RWPE2 (cell line): ENCODE measurements at regions not wholly inside any gene's neighbourhood (a gene's known extent, or its start where the extent isn't known, plus 50 kb on each side); places are given as distances from the start of the nearest gene placed in this dataset.
"Not testable (repeated sequence)": the region's sequence is repeated elsewhere in the genome, so short reads cannot be mapped to it uniquely, and the experiment has no call there.

ENCODE experiments used
- ATAC-seq: fragments of 200-7000 bp; cut with Tn5 transposase; 3 replicates; pipeline ENCODE4 v1.9.1; 2021; ENCODE audit warnings: low read depth
- DNase-seq: peaks from one replicate; pipeline ENCODE4 v3.0.0-alpha.2; 2020; ENCODE audit warnings: low spot score
- H3K27ac ChIP-seq: fragments of 450-650 bp; 2 replicates; pipeline ENCODE4 v1.5.1; 2017; ENCODE audit warnings: mild to moderate bottlenecking; ENCODE audit not compliant: poor library complexity, severe bottlenecking
- H3K27me3 ChIP-seq: fragments of 250-450 bp; sonication (Bioruptor Pico); 2 replicates; pipeline ENCODE4 v1.5.1; 2021; ENCODE audit warnings: mild to moderate bottlenecking, moderate library complexity; ENCODE audit not compliant: insufficient read depth, poor library complexity, severe bottlenecking
- H3K36me3 ChIP-seq: fragments of 250-450 bp; sonication (Bioruptor Pico); 2 replicates; pipeline ENCODE4 v1.5.1; 2020; ENCODE audit warnings: low read depth, mild to moderate bottlenecking, moderate library complexity
- H3K4me1 ChIP-seq: fragments of 250-450 bp; sonication (Bioruptor Pico); 2 replicates; pipeline ENCODE4 v1.5.1; 2021; ENCODE audit warnings: mild to moderate bottlenecking, moderate library complexity; ENCODE audit not compliant: insufficient read depth, poor library complexity, severe bottlenecking
- H3K4me3 ChIP-seq: fragments of 250-450 bp; sonication (Bioruptor Pico); 2 replicates; pipeline ENCODE4 v1.5.1; 2021; ENCODE audit warnings: mild to moderate bottlenecking, moderate library complexity; ENCODE audit not compliant: severe bottlenecking
- H3K9me3 ChIP-seq: fragments of 250-450 bp; sonication (Bioruptor Pico); 2 replicates; pipeline ENCODE4 v1.5.1; 2021; ENCODE audit warnings: mild to moderate bottlenecking, moderate library complexity; ENCODE audit not compliant: severe bottlenecking
- CTCF ChIP-seq: fragments of 450-650 bp; IDR thresholded peaks from one replicate; pipeline ENCODE4 v1.5.1; 2017; ENCODE audit warnings: mild to moderate bottlenecking, moderate library complexity; ENCODE audit not compliant: poor library complexity, severe bottlenecking

- TF ChIP-seq CTCF: no peak
- DNase-seq: no peak
- Histone ChIP-seq H3K9me3 (no peaks in the 10 kb centered on the region), H3K27me3 (no peaks in the 10 kb centered on the region), H3K27ac (no peak overlapping the region), H3K4me1 (no peaks in the 10 kb centered on the region), H3K36me3 (no peaks in the 10 kb centered on the region), H3K4me3 (no peak overlapping the region)
- no peak for ATAC-seq
Observed at GRCh38 chr6:40135491-40136072, 201.3 kb upstream of the MOCS1 start.

- not testable (repeated sequence) for H3K4me1 ChIP-seq, H3K4me3 ChIP-seq, H3K27me3 ChIP-seq, DNase-seq, H3K36me3 ChIP-seq, H3K27ac ChIP-seq, H3K9me3 ChIP-seq, ATAC-seq
Observed at GRCh38 chr6:40133981-40134380, 199.7 kb upstream of the MOCS1 start.

- H3K9me3 ChIP-seq: no peaks in the 10 kb centered on the region
- TF ChIP-seq CTCF: no peak
- H3K4me3 ChIP-seq: no peak overlapping the region
- no peak overlapping the region for H3K27ac ChIP-seq
- DNase-seq (no peak), ATAC-seq (no peak)
- no peaks in the 10 kb centered on the region for H3K4me1 ChIP-seq
- no peaks in the 10 kb centered on the region for H3K27me3 ChIP-seq
- no peaks in the 10 kb centered on the region for H3K36me3 ChIP-seq
Observed at GRCh38 chr6:40131675-40132074, 197.4 kb upstream of the MOCS1 start.

- DNase-seq (no peak), ATAC-seq (no peak)
- H3K36me3 ChIP-seq: no peaks in the 10 kb centered on the region
- H3K27ac ChIP-seq: no peak overlapping the region
- H3K4me3 ChIP-seq: no peak overlapping the region
- no peaks in the 10 kb centered on the region for H3K4me1 ChIP-seq
- no peaks in the 10 kb centered on the region for H3K27me3 ChIP-seq
- H3K9me3 ChIP-seq: no peaks in the 10 kb centered on the region
- TF ChIP-seq CTCF: no peak
Observed at GRCh38 chr6:40128127-40128526, 193.9 kb upstream of the MOCS1 start.

GRCh38 chr6:40125680-40126394 lies 191.6 kb upstream of the MOCS1 start:
- no peak for TF ChIP-seq CTCF
- no peaks in the 10 kb centered on the region for H3K4me1 ChIP-seq
- no peak overlapping the region for H3K4me3 ChIP-seq
- no peaks in the 10 kb centered on the region for H3K9me3 ChIP-seq
- no peak for DNase-seq
- ATAC-seq: no peak
- H3K27me3 ChIP-seq: no peaks in the 10 kb centered on the region
- H3K36me3 ChIP-seq: no peaks in the 10 kb centered on the region
- no peak overlapping the region for H3K27ac ChIP-seq
